ENCODE measurements at regions not wholly inside any gene's neighbourhood (a gene's known extent, or its start where the extent isn't known, plus 50 kb on each side); places are given as distances from the start of the nearest gene placed in this dataset.

- Histone ChIP-seq H3K9me1 (ENCODE audit: control insufficient read depth, extremely low read depth, insufficient read depth, low read length) (no peaks in the 10 kb centered on the region), H3K9ac (ENCODE audit: control insufficient read depth, extremely low read depth, insufficient read depth, low read length) (no peak overlapping the region), H3K79me2 (ENCODE audit: control insufficient read depth, insufficient read depth, low read length) (no peaks in the 10 kb centered on the region), H4K20me1 (ENCODE audit: control insufficient read depth, extremely low read depth, insufficient read depth, low read length) (no peaks in the 10 kb centered on the region), H3K9me3 (ENCODE audit: control insufficient read depth, low read depth, low read length) (no peaks in the 10 kb centered on the region), H3K36me3 (ENCODE audit: control insufficient read depth in 2 of 2, extremely low read depth in 1 of 2, insufficient read depth in 2 of 2, low read length in 2 of 2) (no peaks in the 10 kb centered on the region), H3K4me2 (ENCODE audit: control insufficient read depth, extremely low read depth, insufficient read depth, low read depth, low read length) (no peak overlapping the region), H3K27me3 (ENCODE audit: control insufficient read depth, extremely low read depth, insufficient read depth, low read length) (no peaks in the 10 kb centered on the region), H3K27ac (ENCODE audit: control insufficient read depth, insufficient read depth, low read length) (no peak overlapping the region), H2AFZ (ENCODE audit: control insufficient read depth, low read length) (no peak overlapping the region), H3K4me3 (ENCODE audit: control insufficient read depth in 2 of 3, extremely low read depth in 1 of 3, insufficient read depth in 2 of 3, low read depth in 1 of 3, low read length in 3 of 3) (no peak overlapping the region), H3K4me1 (ENCODE audit: control insufficient read depth, extremely low read depth, insufficient read depth, low read length) (no peaks in the 10 kb centered on the region)
- no peak for FAIRE-seq
- no peak for DNase-seq (ENCODE audit: low read depth, low spot score)
- TF ChIP-seq EZH2 (IDR thresholded peaks at IDR 0.05; ENCODE audit: low read length), result no peak
- no peak for TF ChIP-seq CTCF (optimal IDR thresholded peaks at IDR 0.05 in 1 of 3, IDR thresholded peaks at IDR 0.05 in 1 of 3, conservative IDR thresholded peaks at IDR 0.05 in 1 of 3; ENCODE audit: extremely low read depth in 1 of 3, insufficient read depth in 2 of 3, low read length in 3 of 3)
- dilution Hi-C loops (cut with MboI; ENCODE audit: extremely low pct_ligation_motif_present, low sequenced_read_pairs), result no loop called here
Observed at GRCh38 chr21:26686705-26687104, 113.6 kb upstream of the CYYR1 start.

GRCh38 chr21:26686278-26686677 lies 113.2 kb upstream of the CYYR1 start:
- Histone ChIP-seq H3K4me3 (ENCODE audit: control insufficient read depth in 2 of 3, extremely low read depth in 1 of 3, insufficient read depth in 2 of 3, low read depth in 1 of 3, low read length in 3 of 3) (no peak overlapping the region), H3K27ac (ENCODE audit: control insufficient read depth, insufficient read depth, low read length) (no peak overlapping the region), H3K9me1 (ENCODE audit: control insufficient read depth, extremely low read depth, insufficient read depth, low read length) (no peaks in the 10 kb centered on the region), H3K9me3 (ENCODE audit: control insufficient read depth, low read depth, low read length) (no peaks in the 10 kb centered on the region), H3K9ac (ENCODE audit: control insufficient read depth, extremely low read depth, insufficient read depth, low read length) (no peak overlapping the region), H3K4me2 (ENCODE audit: control insufficient read depth, extremely low read depth, insufficient read depth, low read depth, low read length) (peak overlapping the region; percentile 36), H4K20me1 (ENCODE audit: control insufficient read depth, extremely low read depth, insufficient read depth, low read length) (no peaks in the 10 kb centered on the region), H3K79me2 (ENCODE audit: control insufficient read depth, insufficient read depth, low read length) (no peaks in the 10 kb centered on the region), H2AFZ (ENCODE audit: control insufficient read depth, low read length) (peak overlapping the region; percentile 67), H3K4me1 (ENCODE audit: control insufficient read depth, extremely low read depth, insufficient read depth, low read length) (no peaks in the 10 kb centered on the region), H3K27me3 (ENCODE audit: control insufficient read depth, extremely low read depth, insufficient read depth, low read length) (no peaks in the 10 kb centered on the region), H3K36me3 (ENCODE audit: control insufficient read depth in 2 of 2, extremely low read depth in 1 of 2, insufficient read depth in 2 of 2, low read length in 2 of 2) (no peaks in the 10 kb centered on the region)
- TF ChIP-seq CTCF (optimal IDR thresholded peaks at IDR 0.05 in 1 of 3, IDR thresholded peaks at IDR 0.05 in 1 of 3, conservative IDR thresholded peaks at IDR 0.05 in 1 of 3; ENCODE audit: extremely low read depth in 1 of 3, insufficient read depth in 2 of 3, low read length in 3 of 3) (no peak), EZH2 (IDR thresholded peaks at IDR 0.05; ENCODE audit: low read length) (no peak)
- dilution Hi-C loops (cut with MboI; ENCODE audit: extremely low pct_ligation_motif_present, low sequenced_read_pairs), result no loop called here
- DNase-seq (ENCODE audit: low read depth, low spot score) (no peak), FAIRE-seq (peak; percentile 84)
